ENCODE measurements at regions not wholly inside any gene's neighbourhood (a gene's known extent, or its start where the extent isn't known, plus 50 kb on each side); places are given as distances from the start of the nearest gene placed in this dataset.

DNA sequence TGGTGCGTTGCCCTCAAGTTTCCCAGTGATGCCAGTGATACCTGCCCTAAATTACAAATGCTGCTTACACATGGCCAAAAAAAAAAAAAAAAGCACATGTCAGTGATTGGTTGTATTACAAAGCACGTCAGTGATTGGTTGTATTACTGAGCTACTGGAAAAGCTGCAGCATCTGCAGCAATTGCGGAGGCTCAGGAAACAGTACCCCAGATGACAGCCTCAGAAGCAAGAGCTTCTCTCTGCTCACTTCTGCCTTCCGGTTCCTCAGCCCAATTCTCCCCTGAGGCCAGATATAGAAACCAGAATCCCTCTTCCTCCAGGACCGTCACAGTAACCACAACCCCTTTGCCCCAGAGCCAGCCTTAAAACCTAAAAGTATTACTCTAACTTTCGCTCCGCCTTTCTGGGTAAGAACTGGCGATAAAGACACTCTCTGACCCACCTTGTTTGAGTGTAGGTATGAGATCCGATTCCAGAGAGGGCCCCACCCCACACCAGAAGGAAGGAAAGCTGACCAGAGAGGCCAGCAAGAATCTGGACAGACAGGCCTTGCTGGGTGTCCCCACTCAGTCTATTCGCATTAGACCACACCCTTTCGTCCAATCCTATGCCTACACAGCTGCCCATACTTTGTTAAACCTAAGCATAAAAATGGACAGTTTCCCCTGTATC lies 85.0 kb upstream of the SORBS2 start:
- no peak for TF ChIP-seq CTCF (IDR thresholded peaks at IDR 0.05; ENCODE audit: borderline replicate concordance, control extremely low read depth, extremely low read depth, insufficient read depth, missing control alignments)
- no peak for DNase-seq (ENCODE audit: low spot score)
- in situ Hi-C loops (cut with MboI; ENCODE audit: low sequenced_read_pairs, unreplicated experiment), result no loop called here

GRCh38 chr4:185898413-185898812 lies 86.4 kb upstream of the SORBS2 start:
- in situ Hi-C loops (cut with MboI; ENCODE audit: low sequenced_read_pairs, unreplicated experiment), result no loop called here

DNA sequence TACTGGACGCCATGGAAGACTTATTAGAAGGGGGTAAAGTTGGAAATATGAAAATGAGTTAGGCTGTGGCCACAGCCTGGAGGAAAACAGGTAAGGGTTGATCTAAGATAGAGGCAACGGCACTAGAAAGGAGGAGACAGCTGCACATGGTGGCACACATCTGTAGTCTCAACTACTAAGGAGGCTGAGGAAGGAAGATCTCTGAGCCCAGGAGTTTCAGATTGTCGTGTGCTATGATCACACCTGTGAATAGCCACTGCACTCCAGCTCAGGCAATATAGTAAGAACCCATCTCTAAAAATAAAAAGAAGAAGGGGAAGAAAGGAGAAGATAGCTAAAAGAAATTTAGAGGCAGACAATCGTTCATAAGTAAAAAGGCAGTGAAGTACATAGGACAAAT lies 87.8 kb upstream of the SORBS2 start:
- no peak for DNase-seq (ENCODE audit: low spot score)
- in situ Hi-C loops (cut with MboI; ENCODE audit: low sequenced_read_pairs, unreplicated experiment), result no loop called here
- TF ChIP-seq CTCF (IDR thresholded peaks at IDR 0.05; ENCODE audit: borderline replicate concordance, control extremely low read depth, extremely low read depth, insufficient read depth, missing control alignments), result no peak

More at GRCh38 chr4:185898413-185898812, 86.4 kb upstream of the SORBS2 start:
- no peak for TF ChIP-seq CTCF (IDR thresholded peaks at IDR 0.05; ENCODE audit: borderline replicate concordance, control extremely low read depth, extremely low read depth, insufficient read depth, missing control alignments)
- DNase-seq (ENCODE audit: low spot score), result no peak

- DNase-seq (ENCODE audit: low spot score), result no peak
- TF ChIP-seq CTCF (IDR thresholded peaks at IDR 0.05; ENCODE audit: borderline replicate concordance, control extremely low read depth, extremely low read depth, insufficient read depth, missing control alignments), result no peak
- in situ Hi-C loops (cut with MboI; ENCODE audit: low sequenced_read_pairs, unreplicated experiment), result no loop called here
Measured at GRCh38 chr4:185902654-185903053, 90.7 kb upstream of the SORBS2 start.

DNA sequence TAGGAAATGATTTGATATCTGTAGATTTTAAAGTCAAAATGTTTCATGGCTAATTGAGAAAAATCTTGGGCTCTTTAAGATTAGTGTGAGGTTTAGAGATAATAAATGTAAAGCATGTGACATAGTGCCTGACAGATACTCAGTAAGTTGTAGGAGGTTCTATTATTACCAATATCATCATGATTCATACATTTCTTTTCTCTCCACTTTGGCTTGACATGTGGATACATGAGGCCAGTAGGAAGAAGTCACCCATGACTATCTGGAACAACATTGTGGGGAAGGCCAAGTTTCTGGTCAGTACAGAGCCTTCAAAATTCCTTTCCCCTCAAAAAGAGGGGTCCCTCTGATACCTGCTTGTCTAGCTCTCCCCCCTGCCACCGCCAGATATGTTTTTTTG lies 91.2 kb upstream of the SORBS2 start:
- in situ Hi-C loops (cut with MboI; ENCODE audit: low sequenced_read_pairs, unreplicated experiment), result no loop called here
- no peak for DNase-seq (ENCODE audit: low spot score)
- TF ChIP-seq CTCF (IDR thresholded peaks at IDR 0.05; ENCODE audit: borderline replicate concordance, control extremely low read depth, extremely low read depth, insufficient read depth, missing control alignments), result no peak

DNA sequence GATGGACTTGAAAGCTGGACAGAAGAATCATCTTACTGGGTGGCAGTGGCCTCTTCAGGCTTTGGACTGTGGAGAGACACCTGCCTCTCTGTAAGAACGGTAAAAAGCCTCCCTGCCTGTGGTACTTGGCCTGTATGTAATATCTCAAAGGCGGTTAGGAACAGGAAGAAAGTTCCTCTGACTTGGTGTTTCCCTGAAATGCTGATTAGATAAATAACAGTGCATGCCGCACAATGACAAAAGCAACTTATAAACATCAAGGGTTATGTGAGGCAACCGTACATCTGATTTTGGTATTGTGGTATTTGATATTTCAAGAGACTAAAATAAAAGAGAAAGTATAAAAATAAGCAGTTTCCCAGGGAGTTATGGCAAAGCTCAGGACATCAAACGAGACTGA lies 92.4 kb upstream of the SORBS2 start:
- TF ChIP-seq CTCF (IDR thresholded peaks at IDR 0.05; ENCODE audit: borderline replicate concordance, control extremely low read depth, extremely low read depth, insufficient read depth, missing control alignments), result no peak
- in situ Hi-C loops (cut with MboI; ENCODE audit: low sequenced_read_pairs, unreplicated experiment), result no loop called here
- no peak for DNase-seq (ENCODE audit: low spot score)

Measured in GM13976 (cell line).